Ammon's horn (tissue), 1 donor: ENCODE measurements at regions not wholly inside any gene's neighbourhood (a gene's known extent, or its start where the extent isn't known, plus 50 kb on each side); places are given as distances from the start of the nearest gene placed in this dataset.

ENCODE experiments used
- DNase-seq: peaks from one replicate; pipeline ENCODE4 v3.0.0-alpha.2; 2016; ENCODE audit warnings: low spot score

- DNase-seq = no peak
Measured at GRCh38 chr3:111012388-111013248, 59.0 kb upstream of the NECTIN3 start.
